Tibial nerve (tissue), 3 donors: ENCODE measurements at regions not wholly inside any gene's neighbourhood (a gene's known extent, or its start where the extent isn't known, plus 50 kb on each side); places are given as distances from the start of the nearest gene placed in this dataset.
A peak's percentile ranks its signal among the peaks of the same experiment; 100 is the strongest.

ENCODE experiments used
- CTCF ChIP-seq, 5 experiments: fragments of 200-600 bp in 3 of 5; fragments of 450-650 bp in 2 of 5; sonication (generic) in 3 of 5; IDR thresholded peaks; one replicate each; pipeline ENCODE4 v1.5.1; 2016 to 2019; ENCODE audit warnings: antibody characterized with exemption in 5 of 5, mild to moderate bottlenecking in 3 of 5, moderate library complexity in 2 of 5
- POLR2A ChIP-seq, 2 donors: fragments of 450-650 bp; IDR thresholded peaks; one replicate each; pipeline ENCODE4 v1.6.1; 2017; ENCODE audit warnings: antibody characterized with exemption in 2 of 2, mild to moderate bottlenecking in 2 of 2, moderate library complexity in 2 of 2

- TF ChIP-seq CTCF (IDR thresholded peaks at IDR 0.05) (peak; percentile 15 to 29 (median 16)), POLR2A (IDR thresholded peaks at IDR 0.05) (no peak)
Observed at GRCh38 chr9:118170032-118170955, 466.1 kb downstream of the TLR4 start.
